Activated CD4-positive, alpha-beta memory T cell treated with anti-CD3 and anti-CD28 coated beads, Interleukin-2, amount 10 ng/mL, durations not matched to agents 7 days and 5 days (primary cell): ENCODE measurements at regions not wholly inside any gene's neighbourhood (a gene's known extent, or its start where the extent isn't known, plus 50 kb on each side); places are given as distances from the start of the nearest gene placed in this dataset.
"Not testable (repeated sequence)": the region's sequence is repeated elsewhere in the genome, so short reads cannot be mapped to it uniquely, and the experiment has no call there.

ENCODE experiments used
- CTCF ChIA-PET: fragments of 350-600 bp; sonication (Branson Sonifier 250); formaldehyde crosslinking; loops from one replicate; lab custom pipeline; 2021; ENCODE audit warnings: antibody characterized with exemption, inconsistent platforms; lab: Charles Lee
- POLR2A ChIA-PET: fragments of 350-600 bp; sonication (Branson Sonifier 250); formaldehyde crosslinking; loops from one replicate; lab custom pipeline; 2021; ENCODE audit warnings: antibody characterized with exemption; lab: Charles Lee
- DNase-seq: peaks from one replicate; pipeline ENCODE4 v3.0.0-alpha.2; 2020
- H3K27ac Mint-ChIP-seq: one replicate; pipeline ENCODE4 v1.8.0; 2021; ENCODE audit warnings: mild to moderate bottlenecking, mixed read lengths
- H3K27me3 Mint-ChIP-seq: one replicate; pipeline ENCODE4 v1.8.0; 2021; ENCODE audit warnings: mixed read lengths
- H3K36me3 Mint-ChIP-seq: one replicate; pipeline ENCODE4 v1.8.0; 2021; ENCODE audit warnings: low read depth, mixed read lengths
- H3K4me1 Mint-ChIP-seq: one replicate; pipeline ENCODE4 v1.8.0; 2021; ENCODE audit warnings: mixed read lengths
- H3K4me3 Mint-ChIP-seq: one replicate; pipeline ENCODE4 v1.8.0; 2021; ENCODE audit warnings: mild to moderate bottlenecking, mixed read lengths
- H3K9me3 Mint-ChIP-seq: one replicate; pipeline ENCODE4 v1.8.0; 2021; ENCODE audit warnings: mixed read lengths

- H3K27me3 Mint-ChIP-seq, H3K27ac Mint-ChIP-seq, H3K36me3 Mint-ChIP-seq, H3K9me3 Mint-ChIP-seq, CTCF ChIA-PET, POLR2A ChIA-PET, H3K4me1 Mint-ChIP-seq, DNase-seq, H3K4me3 Mint-ChIP-seq: not testable (repeated sequence)
Observed at GRCh38 chr18:78800102-78800851, 179.3 kb upstream of the SALL3 start.

- no peak for DNase-seq
- no peak overlapping the region for H3K4me3 Mint-ChIP-seq
- H3K9me3 Mint-ChIP-seq: peaks cover 7% of the 10 kb centered on the region
- no peaks in the 10 kb centered on the region for H3K27me3 Mint-ChIP-seq
- H3K4me1 Mint-ChIP-seq: no peaks in the 10 kb centered on the region
- no peaks in the 10 kb centered on the region for H3K36me3 Mint-ChIP-seq
- no peak overlapping the region for H3K27ac Mint-ChIP-seq
- ChIA-PET POLR2A (no interaction called here), CTCF (no interaction called here)
Observed at GRCh38 chr18:78801011-78801410, 178.6 kb upstream of the SALL3 start.

GRCh38 chr18:78803104-78803503 is 176.5 kb upstream of the SALL3 start:
- POLR2A ChIA-PET: no interaction called here

GRCh38 chr18:78804206-78805030 is 175.2 kb upstream of the SALL3 start:
- CTCF ChIA-PET: no interaction called here
- peaks cover 8% of the 10 kb centered on the region for H3K9me3 Mint-ChIP-seq
- no peaks in the 10 kb centered on the region for H3K36me3 Mint-ChIP-seq
- H3K27me3 Mint-ChIP-seq: no peaks in the 10 kb centered on the region
- H3K27ac Mint-ChIP-seq: no peak overlapping the region
- POLR2A ChIA-PET: no interaction called here
- no peak overlapping the region for H3K4me3 Mint-ChIP-seq
- DNase-seq: no peak
- no peaks in the 10 kb centered on the region for H3K4me1 Mint-ChIP-seq

More at GRCh38 chr18:78803104-78803503, 176.5 kb upstream of the SALL3 start:
- Mint-ChIP-seq H3K4me3 (no peak overlapping the region), H3K27me3 (no peaks in the 10 kb centered on the region), H3K36me3 (no peaks in the 10 kb centered on the region), H3K9me3 (peaks cover 7% of the 10 kb centered on the region), H3K27ac (no peak overlapping the region), H3K4me1 (no peaks in the 10 kb centered on the region)
- DNase-seq: no peak
- CTCF ChIA-PET: no interaction called here

GRCh38 chr18:78805840-78806239 is 173.8 kb upstream of the SALL3 start:
- H3K4me3 Mint-ChIP-seq: no peak overlapping the region
- ChIA-PET CTCF (no interaction called here), POLR2A (no interaction called here)
- no peak overlapping the region for H3K27ac Mint-ChIP-seq
- H3K36me3 Mint-ChIP-seq: no peaks in the 10 kb centered on the region
- H3K27me3 Mint-ChIP-seq: no peaks in the 10 kb centered on the region
- no peaks in the 10 kb centered on the region for H3K4me1 Mint-ChIP-seq
- H3K9me3 Mint-ChIP-seq: peaks cover 13% of the 10 kb centered on the region
- no peak for DNase-seq

- Mint-ChIP-seq H3K27ac (no peak overlapping the region), H3K9me3 (peaks cover 16% of the 10 kb centered on the region), H3K36me3 (no peaks in the 10 kb centered on the region), H3K4me1 (no peaks in the 10 kb centered on the region), H3K4me3 (no peak overlapping the region), H3K27me3 (no peaks in the 10 kb centered on the region)
- POLR2A ChIA-PET: no interaction called here
- CTCF ChIA-PET: no interaction called here
- no peak for DNase-seq
Observed at GRCh38 chr18:78807668-78808067, 171.9 kb upstream of the SALL3 start.

GRCh38 chr18:78809845-78810244 is 169.8 kb upstream of the SALL3 start:
- Mint-ChIP-seq H3K27me3 (no peaks in the 10 kb centered on the region), H3K4me1 (no peaks in the 10 kb centered on the region), H3K9me3 (peaks cover 16% of the 10 kb centered on the region), H3K27ac (no peak overlapping the region), H3K36me3 (no peaks in the 10 kb centered on the region), H3K4me3 (no peak overlapping the region)
- POLR2A ChIA-PET: no interaction called here
- no peak for DNase-seq
- CTCF ChIA-PET: no interaction called here

- Mint-ChIP-seq H3K9me3 (peaks cover 15% of the 10 kb centered on the region), H3K27ac (no peak overlapping the region), H3K4me1 (no peaks in the 10 kb centered on the region), H3K4me3 (no peak overlapping the region), H3K27me3 (no peaks in the 10 kb centered on the region), H3K36me3 (no peaks in the 10 kb centered on the region)
- DNase-seq: no peak
- ChIA-PET CTCF (no interaction called here), POLR2A (no interaction called here)
Observed at GRCh38 chr18:78810706-78811105, 168.9 kb upstream of the SALL3 start.

- no peaks in the 10 kb centered on the region for H3K4me1 Mint-ChIP-seq
- H3K4me3 Mint-ChIP-seq: no peak overlapping the region
- POLR2A ChIA-PET: no interaction called here
- DNase-seq: no peak
- no peaks in the 10 kb centered on the region for H3K27me3 Mint-ChIP-seq
- CTCF ChIA-PET: no interaction called here
- no peaks in the 10 kb centered on the region for H3K36me3 Mint-ChIP-seq
- peaks cover 15% of the 10 kb centered on the region for H3K9me3 Mint-ChIP-seq
- no peak overlapping the region for H3K27ac Mint-ChIP-seq
Observed at GRCh38 chr18:78812067-78812466, 167.6 kb upstream of the SALL3 start.

- H3K9me3 Mint-ChIP-seq: peaks cover 15% of the 10 kb centered on the region
- DNase-seq: no peak
- no peaks in the 10 kb centered on the region for H3K36me3 Mint-ChIP-seq
- H3K4me1 Mint-ChIP-seq: no peaks in the 10 kb centered on the region
- H3K27ac Mint-ChIP-seq: no peak overlapping the region
- H3K4me3 Mint-ChIP-seq: no peak overlapping the region
- CTCF ChIA-PET: no interaction called here
- no peaks in the 10 kb centered on the region for H3K27me3 Mint-ChIP-seq
- POLR2A ChIA-PET: no interaction called here
Observed at GRCh38 chr18:78813156-78813555, 166.5 kb upstream of the SALL3 start.

GRCh38 chr18:78813936-78814710 is 165.5 kb upstream of the SALL3 start:
- Mint-ChIP-seq H3K4me1 (no peaks in the 10 kb centered on the region), H3K4me3 (no peak overlapping the region), H3K36me3 (no peaks in the 10 kb centered on the region), H3K9me3 (peaks cover 13% of the 10 kb centered on the region), H3K27me3 (no peaks in the 10 kb centered on the region), H3K27ac (no peak overlapping the region)
- ChIA-PET CTCF (no interaction called here), POLR2A (no interaction called here)
- DNase-seq: no peak

- peaks cover 7% of the 10 kb centered on the region for H3K9me3 Mint-ChIP-seq
- CTCF ChIA-PET: no interaction called here
- no peak overlapping the region for H3K4me3 Mint-ChIP-seq
- no peak for DNase-seq
- no peaks in the 10 kb centered on the region for H3K36me3 Mint-ChIP-seq
- no peak overlapping the region for H3K27ac Mint-ChIP-seq
- H3K27me3 Mint-ChIP-seq: no peaks in the 10 kb centered on the region
- H3K4me1 Mint-ChIP-seq: no peaks in the 10 kb centered on the region
- POLR2A ChIA-PET: no interaction called here
Observed at GRCh38 chr18:78814766-78815165, 164.9 kb upstream of the SALL3 start.

- no peaks in the 10 kb centered on the region for H3K36me3 Mint-ChIP-seq
- no peaks in the 10 kb centered on the region for H3K27me3 Mint-ChIP-seq
- POLR2A ChIA-PET: no interaction called here
- peaks cover 3% of the 10 kb centered on the region for H3K9me3 Mint-ChIP-seq
- no peak for DNase-seq
- no peak overlapping the region for H3K27ac Mint-ChIP-seq
- no peaks in the 10 kb centered on the region for H3K4me1 Mint-ChIP-seq
- H3K4me3 Mint-ChIP-seq: no peak overlapping the region
- CTCF ChIA-PET: no interaction called here
Observed at GRCh38 chr18:78816114-78816513, 163.5 kb upstream of the SALL3 start.
